ENCODE measurements at regions not wholly inside any gene's neighbourhood (a gene's known extent, or its start where the extent isn't known, plus 50 kb on each side); places are given as distances from the start of the nearest gene placed in this dataset.

DNA sequence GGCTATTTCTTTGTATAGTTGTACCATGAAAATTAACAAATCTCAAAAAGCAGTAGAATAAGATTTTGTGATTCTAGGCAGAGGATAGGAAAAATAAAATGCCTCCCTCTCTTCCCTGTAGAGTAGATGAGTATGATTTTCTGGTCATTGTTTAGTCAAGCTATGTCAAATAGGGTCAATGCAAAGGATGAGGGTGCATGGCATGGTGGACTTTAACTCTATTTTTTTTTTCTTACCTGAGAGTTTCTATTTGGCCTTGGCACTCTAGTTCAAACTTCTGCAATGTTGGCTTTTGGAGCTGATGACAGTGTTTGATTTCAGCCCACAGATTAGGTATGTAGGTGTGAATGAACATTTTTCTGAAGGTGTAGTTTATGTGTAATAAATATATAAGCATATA is 224.5 kb downstream of the TRIB2 start:
- Histone ChIP-seq H3K9ac (ENCODE audit: low read depth, low read length) (no peak overlapping the region), H3K4me1 (ENCODE audit: control insufficient read depth, insufficient read depth, low read length) (no peaks in the 10 kb centered on the region), H3K27me3 (ENCODE audit: control insufficient read depth, insufficient read depth, low read length) (no peaks in the 10 kb centered on the region), H3K4me3 (ENCODE audit: low read depth, low read length) (no peak overlapping the region), H3K9me3 (ENCODE audit: control insufficient read depth, insufficient read depth, low read length) (no peaks in the 10 kb centered on the region), H3K36me3 (ENCODE audit: control insufficient read depth, insufficient read depth, low read length) (no peaks in the 10 kb centered on the region)

DNA sequence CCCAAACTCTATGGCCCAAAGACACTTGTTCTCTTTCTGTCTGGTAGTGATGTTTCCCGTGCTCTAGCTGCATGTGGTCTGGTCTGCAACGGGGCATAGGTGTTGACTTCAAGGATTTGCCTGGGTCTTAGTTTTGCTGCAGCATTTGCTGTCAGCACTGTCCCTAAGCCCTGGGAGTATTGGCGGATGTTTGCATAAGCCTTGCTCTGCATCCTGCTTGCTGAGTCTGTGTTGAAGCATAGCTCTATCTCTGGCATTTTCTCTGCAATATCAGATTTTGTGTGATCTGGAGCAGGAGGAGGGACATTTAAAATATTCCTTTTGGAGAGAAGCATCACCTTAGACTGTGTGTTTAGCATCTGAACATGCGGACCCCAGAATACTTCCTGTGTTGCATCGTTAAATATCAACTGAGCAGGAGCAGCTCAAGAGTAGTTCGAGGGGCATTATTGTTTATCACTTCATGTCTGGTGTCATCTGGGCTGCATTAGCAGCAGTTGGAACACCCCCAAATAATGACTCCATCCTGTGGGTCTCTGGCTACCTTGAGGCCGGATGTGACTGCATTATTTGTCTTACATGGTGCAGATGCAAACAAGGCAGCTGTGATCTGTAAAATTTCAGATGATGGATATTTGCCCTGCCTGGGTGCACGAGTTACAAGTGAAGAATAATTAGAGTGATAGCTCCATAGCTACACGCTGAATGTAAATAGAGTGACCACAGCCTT is 231.7 kb downstream of the TRIB2 start:
- Histone ChIP-seq H3K36me3 (ENCODE audit: control insufficient read depth, insufficient read depth, low read length) (no peaks in the 10 kb centered on the region), H3K27me3 (ENCODE audit: control insufficient read depth, insufficient read depth, low read length) (no peaks in the 10 kb centered on the region), H3K4me1 (ENCODE audit: control insufficient read depth, insufficient read depth, low read length) (no peaks in the 10 kb centered on the region), H3K4me3 (ENCODE audit: low read depth, low read length) (no peak overlapping the region), H3K9me3 (ENCODE audit: control insufficient read depth, insufficient read depth, low read length) (no peaks in the 10 kb centered on the region), H3K9ac (ENCODE audit: low read depth, low read length) (no peak overlapping the region)

DNA sequence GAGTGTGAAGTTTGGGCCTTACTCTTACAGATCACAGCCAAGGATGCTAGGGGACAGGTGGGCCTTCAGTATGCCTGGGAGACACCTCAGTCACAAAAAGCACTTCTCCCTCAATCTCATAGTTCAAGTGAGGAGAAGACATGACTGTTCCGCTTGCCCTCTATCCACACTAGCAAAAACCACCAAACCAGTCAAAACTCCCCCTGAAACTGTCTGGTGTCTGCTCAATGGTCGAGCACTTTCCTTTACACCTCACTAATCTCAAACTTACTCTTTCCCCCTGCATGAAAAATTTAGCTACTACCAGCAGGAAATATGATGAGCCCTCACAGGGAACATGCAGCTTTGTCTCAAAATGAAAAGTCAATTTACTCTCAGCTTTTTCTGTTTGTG is 232.2 kb downstream of the TRIB2 start:
- H3K4me3 ChIP-seq (ENCODE audit: low read depth, low read length): no peak overlapping the region
- H3K4me1 ChIP-seq (ENCODE audit: control insufficient read depth, insufficient read depth, low read length): no peaks in the 10 kb centered on the region
- H3K9ac ChIP-seq (ENCODE audit: low read depth, low read length): no peak overlapping the region
- no peaks in the 10 kb centered on the region for H3K27me3 ChIP-seq (ENCODE audit: control insufficient read depth, insufficient read depth, low read length)
- no peaks in the 10 kb centered on the region for H3K36me3 ChIP-seq (ENCODE audit: control insufficient read depth, insufficient read depth, low read length)
- H3K9me3 ChIP-seq (ENCODE audit: control insufficient read depth, insufficient read depth, low read length): no peaks in the 10 kb centered on the region

DNA sequence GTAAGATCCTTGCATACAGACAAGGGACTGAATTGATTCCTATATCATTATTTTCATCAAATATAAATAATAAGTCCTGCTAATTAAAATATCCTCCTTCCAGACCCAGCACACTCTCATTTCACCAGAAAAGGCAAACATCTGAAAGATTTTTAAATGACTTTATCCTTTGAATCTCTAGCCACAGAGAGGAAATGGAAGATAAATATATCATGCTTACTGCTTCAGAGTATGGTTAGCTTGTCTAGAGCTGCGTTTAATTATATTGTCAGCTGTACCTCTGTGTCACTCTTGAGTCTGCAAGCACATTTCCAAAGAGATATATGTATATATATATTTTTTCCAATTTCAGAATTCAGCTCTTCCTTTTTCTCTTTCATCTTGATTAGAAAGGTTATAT is 232.7 kb downstream of the TRIB2 start:
- Histone ChIP-seq H3K4me3 (ENCODE audit: low read depth, low read length) (no peak overlapping the region), H3K4me1 (ENCODE audit: control insufficient read depth, insufficient read depth, low read length) (no peaks in the 10 kb centered on the region), H3K27me3 (ENCODE audit: control insufficient read depth, insufficient read depth, low read length) (no peaks in the 10 kb centered on the region), H3K9me3 (ENCODE audit: control insufficient read depth, insufficient read depth, low read length) (no peaks in the 10 kb centered on the region), H3K36me3 (ENCODE audit: control insufficient read depth, insufficient read depth, low read length) (no peaks in the 10 kb centered on the region), H3K9ac (ENCODE audit: low read depth, low read length) (no peak overlapping the region)

DNA sequence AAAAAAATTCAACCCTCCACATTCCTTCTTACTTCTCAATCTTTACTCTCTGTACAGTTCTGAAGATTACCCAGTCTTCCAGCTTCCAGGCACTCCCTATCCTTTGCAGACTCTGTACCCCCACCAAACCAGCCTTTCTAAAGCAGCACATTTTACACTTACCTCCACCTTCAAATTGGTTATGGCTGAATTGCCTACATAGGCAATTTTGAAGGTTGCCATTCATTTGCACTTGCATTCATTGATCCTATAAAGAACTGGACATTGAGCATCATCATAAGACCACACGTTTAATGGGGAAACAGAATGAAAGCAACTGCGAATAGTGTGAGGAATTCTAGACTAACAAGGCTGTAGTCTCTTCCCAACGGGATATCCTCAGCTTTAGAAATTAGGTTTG is 233.4 kb downstream of the TRIB2 start:
- Histone ChIP-seq H3K9me3 (ENCODE audit: control insufficient read depth, insufficient read depth, low read length) (no peaks in the 10 kb centered on the region), H3K27me3 (ENCODE audit: control insufficient read depth, insufficient read depth, low read length) (no peaks in the 10 kb centered on the region), H3K4me3 (ENCODE audit: low read depth, low read length) (no peak overlapping the region), H3K36me3 (ENCODE audit: control insufficient read depth, insufficient read depth, low read length) (no peaks in the 10 kb centered on the region), H3K4me1 (ENCODE audit: control insufficient read depth, insufficient read depth, low read length) (no peaks in the 10 kb centered on the region), H3K9ac (ENCODE audit: low read depth, low read length) (no peak overlapping the region)

DNA sequence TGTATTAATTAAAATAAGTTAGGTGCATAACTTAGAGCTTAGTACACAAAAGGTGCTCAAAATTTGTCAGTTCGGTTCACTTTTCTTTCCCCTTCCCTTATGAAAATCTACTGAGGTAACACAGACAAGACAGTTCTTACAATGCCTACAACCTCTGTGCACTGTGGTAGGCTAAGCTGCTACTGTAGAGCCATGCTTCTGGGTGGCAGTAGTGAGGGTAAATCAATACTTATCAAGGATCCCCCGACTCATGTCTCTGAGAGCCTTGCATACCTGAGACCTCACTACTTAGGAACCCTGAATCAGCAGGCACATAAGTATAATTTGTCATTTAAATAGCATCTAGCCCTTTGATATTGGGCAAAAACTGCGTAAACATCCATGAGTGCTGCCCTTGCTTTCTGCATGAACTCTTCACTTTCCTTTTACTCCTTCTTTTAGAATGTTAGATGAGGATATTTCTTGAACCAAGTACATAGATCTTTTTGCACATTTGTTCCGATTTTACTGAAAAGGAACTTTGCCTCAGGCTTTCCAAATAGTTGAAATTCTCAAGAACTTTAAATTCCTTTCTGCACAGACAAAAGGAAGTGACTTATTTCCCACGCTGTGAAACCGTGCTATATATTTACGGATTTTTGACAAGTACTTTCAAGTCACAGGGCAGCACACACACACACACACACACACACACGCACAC is 234.4 kb downstream of the TRIB2 start:
- H3K9me3 ChIP-seq (ENCODE audit: control insufficient read depth, insufficient read depth, low read length): no peaks in the 10 kb centered on the region
- no peak overlapping the region for H3K9ac ChIP-seq (ENCODE audit: low read depth, low read length)
- H3K4me1 ChIP-seq (ENCODE audit: control insufficient read depth, insufficient read depth, low read length): no peaks in the 10 kb centered on the region
- no peak overlapping the region for H3K4me3 ChIP-seq (ENCODE audit: low read depth, low read length)
- no peaks in the 10 kb centered on the region for H3K36me3 ChIP-seq (ENCODE audit: control insufficient read depth, insufficient read depth, low read length)
- no peaks in the 10 kb centered on the region for H3K27me3 ChIP-seq (ENCODE audit: control insufficient read depth, insufficient read depth, low read length)

DNA sequence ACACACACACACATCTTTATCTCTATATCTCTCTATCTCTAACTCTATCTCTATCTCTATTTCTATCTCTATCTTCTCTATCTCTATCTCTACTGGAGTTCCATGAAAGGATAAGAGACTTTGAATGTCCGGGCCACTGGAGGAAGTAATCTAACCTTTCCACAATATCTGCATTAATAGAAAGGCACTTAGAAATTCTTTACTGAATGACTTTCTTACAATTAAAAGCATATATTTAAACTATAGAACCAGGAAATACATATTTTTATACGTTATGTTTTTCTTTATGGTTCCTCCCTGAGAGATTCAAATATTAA is 234.9 kb downstream of the TRIB2 start:
- no peaks in the 10 kb centered on the region for H3K9me3 ChIP-seq (ENCODE audit: control insufficient read depth, insufficient read depth, low read length)
- H3K27me3 ChIP-seq (ENCODE audit: control insufficient read depth, insufficient read depth, low read length): no peaks in the 10 kb centered on the region
- no peaks in the 10 kb centered on the region for H3K4me1 ChIP-seq (ENCODE audit: control insufficient read depth, insufficient read depth, low read length)
- no peak overlapping the region for H3K4me3 ChIP-seq (ENCODE audit: low read depth, low read length)
- H3K36me3 ChIP-seq (ENCODE audit: control insufficient read depth, insufficient read depth, low read length): no peaks in the 10 kb centered on the region
- no peak overlapping the region for H3K9ac ChIP-seq (ENCODE audit: low read depth, low read length)

DNA sequence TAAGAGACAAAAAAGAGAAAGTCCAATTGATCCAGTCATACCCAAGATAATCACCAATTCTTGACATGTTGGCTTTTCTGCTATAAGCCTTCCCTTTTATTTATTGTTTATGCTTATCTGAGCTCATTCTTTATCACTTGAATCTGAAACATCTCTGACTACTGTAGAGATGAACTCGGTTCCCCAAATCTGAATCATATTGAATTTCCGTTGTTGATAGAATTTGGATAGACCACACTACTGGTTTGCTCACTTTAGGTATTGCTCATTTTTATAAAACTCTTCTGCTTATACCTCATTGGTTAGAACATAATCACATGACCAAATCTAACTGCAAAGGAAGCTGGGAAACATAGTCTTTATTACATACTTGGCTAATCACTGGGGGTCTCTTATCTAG is 236.9 kb downstream of the TRIB2 start:
- H3K9ac ChIP-seq (ENCODE audit: low read depth, low read length): no peak overlapping the region
- no peaks in the 10 kb centered on the region for H3K36me3 ChIP-seq (ENCODE audit: control insufficient read depth, insufficient read depth, low read length)

DNA sequence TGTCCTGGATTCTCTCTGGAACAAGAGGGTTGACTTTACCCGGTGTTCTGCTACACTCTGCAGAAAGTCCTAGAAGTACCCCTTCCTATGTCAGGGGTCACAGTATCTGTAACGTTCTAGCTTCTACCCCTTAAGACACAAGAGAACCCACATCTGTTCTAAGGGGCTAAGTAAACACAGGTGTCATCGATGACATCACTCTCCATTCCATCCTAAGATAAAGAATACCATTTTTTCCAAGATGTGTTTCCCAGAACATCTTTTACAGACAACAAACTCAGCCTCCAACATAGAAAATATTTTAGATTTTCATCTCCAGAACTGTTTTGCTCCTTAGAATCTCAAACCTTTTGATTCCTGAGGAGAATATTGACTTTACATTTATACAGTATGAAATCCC is 239.1 kb downstream of the TRIB2 start:
- H3K9me3 ChIP-seq (ENCODE audit: control insufficient read depth, insufficient read depth, low read length): no peaks in the 10 kb centered on the region
- H3K4me1 ChIP-seq (ENCODE audit: control insufficient read depth, insufficient read depth, low read length): no peaks in the 10 kb centered on the region
- H3K9ac ChIP-seq (ENCODE audit: low read depth, low read length): no peak overlapping the region
- no peaks in the 10 kb centered on the region for H3K36me3 ChIP-seq (ENCODE audit: control insufficient read depth, insufficient read depth, low read length)
- no peaks in the 10 kb centered on the region for H3K27me3 ChIP-seq (ENCODE audit: control insufficient read depth, insufficient read depth, low read length)
- H3K4me3 ChIP-seq (ENCODE audit: low read depth, low read length): no peak overlapping the region

More for the DNA sequence above, 236.9 kb downstream of the TRIB2 start:
- H3K9me3 ChIP-seq (ENCODE audit: control insufficient read depth, insufficient read depth, low read length): no peaks in the 10 kb centered on the region
- no peaks in the 10 kb centered on the region for H3K4me1 ChIP-seq (ENCODE audit: control insufficient read depth, insufficient read depth, low read length)
- H3K4me3 ChIP-seq (ENCODE audit: low read depth, low read length): no peak overlapping the region
- no peaks in the 10 kb centered on the region for H3K27me3 ChIP-seq (ENCODE audit: control insufficient read depth, insufficient read depth, low read length)

DNA sequence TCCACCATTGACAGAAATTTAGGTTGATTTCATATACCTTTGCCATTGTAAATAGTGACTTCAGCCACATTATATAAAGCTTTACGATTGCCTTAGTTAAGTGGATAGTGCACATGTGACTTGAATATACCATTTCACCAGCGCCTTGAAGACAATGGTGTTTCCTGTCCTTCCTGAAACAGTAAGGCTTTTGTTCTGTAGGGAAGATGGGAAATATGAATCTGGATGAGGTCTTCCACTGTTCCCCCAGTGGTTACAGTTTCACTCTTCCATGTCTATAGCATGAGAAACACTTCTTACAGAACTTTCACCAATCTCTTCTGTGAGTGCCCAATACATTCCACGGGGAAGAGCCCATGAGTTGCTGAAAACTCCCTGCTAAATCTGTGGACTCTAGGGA is 240.5 kb downstream of the TRIB2 start:
- no peak overlapping the region for H3K4me3 ChIP-seq (ENCODE audit: low read depth, low read length)
- H3K4me1 ChIP-seq (ENCODE audit: control insufficient read depth, insufficient read depth, low read length): no peaks in the 10 kb centered on the region
- no peak overlapping the region for H3K9ac ChIP-seq (ENCODE audit: low read depth, low read length)
- no peaks in the 10 kb centered on the region for H3K9me3 ChIP-seq (ENCODE audit: control insufficient read depth, insufficient read depth, low read length)
- no peaks in the 10 kb centered on the region for H3K36me3 ChIP-seq (ENCODE audit: control insufficient read depth, insufficient read depth, low read length)
- H3K27me3 ChIP-seq (ENCODE audit: control insufficient read depth, insufficient read depth, low read length): no peaks in the 10 kb centered on the region

DNA sequence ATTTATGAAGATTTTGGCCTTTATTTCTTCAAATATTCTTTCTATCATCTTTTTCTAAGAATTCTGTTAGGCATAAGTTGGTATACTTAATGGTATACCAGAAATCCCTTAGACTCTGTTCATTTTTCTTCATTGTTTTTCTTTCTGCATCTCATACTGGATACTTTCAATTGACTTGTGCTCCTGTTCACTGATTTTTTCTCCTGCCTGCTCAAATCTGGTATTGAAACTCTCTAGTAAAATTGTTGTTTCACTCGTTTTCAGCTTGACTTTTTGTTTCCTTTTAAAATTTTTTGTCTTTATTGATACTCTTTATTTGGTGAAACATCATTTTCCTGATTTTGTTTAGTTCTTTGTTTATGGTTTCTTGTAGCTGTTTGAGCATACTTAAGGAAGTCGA is 243.2 kb downstream of the TRIB2 start:
- Histone ChIP-seq H3K9ac (ENCODE audit: low read depth, low read length) (no peak overlapping the region), H3K4me1 (ENCODE audit: control insufficient read depth, insufficient read depth, low read length) (no peaks in the 10 kb centered on the region), H3K9me3 (ENCODE audit: control insufficient read depth, insufficient read depth, low read length) (no peaks in the 10 kb centered on the region), H3K27me3 (ENCODE audit: control insufficient read depth, insufficient read depth, low read length) (no peaks in the 10 kb centered on the region), H3K36me3 (ENCODE audit: control insufficient read depth, insufficient read depth, low read length) (no peaks in the 10 kb centered on the region), H3K4me3 (ENCODE audit: low read depth, low read length) (no peak overlapping the region)

DNA sequence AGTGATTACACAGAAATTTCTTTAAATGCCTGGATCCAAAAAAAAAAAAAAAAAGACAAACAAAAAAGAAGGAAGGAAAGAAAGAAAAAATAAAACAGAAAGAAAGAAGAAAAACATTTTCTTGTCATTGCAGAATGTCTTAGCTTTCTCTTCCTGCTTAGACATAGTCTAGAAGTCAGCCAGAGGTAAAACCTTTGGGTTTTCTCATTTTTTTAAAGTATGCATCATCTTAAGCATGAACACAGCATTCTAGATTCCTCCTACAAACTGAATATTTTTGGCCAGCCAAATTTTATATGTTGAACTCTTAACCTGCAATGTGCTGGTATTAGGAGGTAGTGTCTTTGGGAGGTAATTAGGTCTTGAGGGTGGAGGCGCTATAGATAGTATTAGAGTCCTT is 243.9 kb downstream of the TRIB2 start:
- no peaks in the 10 kb centered on the region for H3K36me3 ChIP-seq (ENCODE audit: control insufficient read depth, insufficient read depth, low read length)
- H3K9me3 ChIP-seq (ENCODE audit: control insufficient read depth, insufficient read depth, low read length): no peaks in the 10 kb centered on the region
- no peaks in the 10 kb centered on the region for H3K27me3 ChIP-seq (ENCODE audit: control insufficient read depth, insufficient read depth, low read length)
- no peak overlapping the region for H3K4me3 ChIP-seq (ENCODE audit: low read depth, low read length)
- H3K4me1 ChIP-seq (ENCODE audit: control insufficient read depth, insufficient read depth, low read length): no peaks in the 10 kb centered on the region
- no peak overlapping the region for H3K9ac ChIP-seq (ENCODE audit: low read depth, low read length)
